ENCODE measurements at regions not wholly inside any gene's neighbourhood (a gene's known extent, or its start where the extent isn't known, plus 50 kb on each side); places are given as distances from the start of the nearest gene placed in this dataset.
"Not testable (repeated sequence)": the region's sequence is repeated elsewhere in the genome, so short reads cannot be mapped to it uniquely, and the experiment has no call there.

DNA sequence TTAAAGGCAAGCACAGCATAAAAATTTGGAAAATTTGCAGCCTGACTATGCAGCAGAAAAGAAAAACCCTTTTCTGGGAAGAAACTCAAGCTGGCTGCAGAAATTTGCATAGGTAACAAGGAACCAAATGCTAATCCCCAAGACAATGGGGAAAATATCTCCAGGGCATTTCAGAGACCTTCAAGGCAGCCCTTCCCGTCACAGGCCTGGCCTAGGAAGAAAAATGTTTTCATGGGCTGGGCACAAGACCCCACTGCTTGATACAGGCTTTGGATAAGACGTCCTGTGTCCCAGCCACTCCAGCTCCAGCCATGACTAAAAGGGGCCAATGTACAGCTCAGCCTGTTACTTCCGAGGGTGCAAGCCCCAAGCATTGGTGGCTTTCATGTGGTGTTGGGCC lies 717.6 kb downstream of the TDRD15 start:
- H3K4me3 ChIP-seq (ENCODE audit: low read depth, low read length): no peak overlapping the region
- ChIA-PET CTCF (no interaction called here), POLR2A (no interaction called here)
- intact Hi-C loops (cut with micrococcal nuclease; ENCODE audit: unreplicated experiment): no loop called here
- no peaks in the 10 kb centered on the region for H3K27me3 ChIP-seq (replicated peaks; ENCODE audit: control insufficient read depth, insufficient read depth, low read length)
- H3K4me1 ChIP-seq: no peaks in the 10 kb centered on the region
- Mint-ChIP-seq H3K4me1 (ENCODE audit: low read depth, unreplicated experiment) (no peaks in the 10 kb centered on the region), H3K27ac (ENCODE audit: unreplicated experiment) (no peak overlapping the region), H3K27me3 (ENCODE audit: insufficient read depth, unreplicated experiment) (no peaks in the 10 kb centered on the region), H3K36me3 (ENCODE audit: insufficient read depth, unreplicated experiment) (no peaks in the 10 kb centered on the region), H3K9me3 (ENCODE audit: unreplicated experiment) (no peaks in the 10 kb centered on the region), H3K4me3 (ENCODE audit: unreplicated experiment) (no peak overlapping the region)
- no TSS peak for BruUV-seq (replicated peaks)
- no peaks in the 10 kb centered on the region for H3K9me3 ChIP-seq
- DNase-seq: no peak
- H3K36me3 ChIP-seq (ENCODE audit: control insufficient read depth, insufficient read depth, low read length): no peaks in the 10 kb centered on the region
- TF ChIP-seq, protein P1, sequence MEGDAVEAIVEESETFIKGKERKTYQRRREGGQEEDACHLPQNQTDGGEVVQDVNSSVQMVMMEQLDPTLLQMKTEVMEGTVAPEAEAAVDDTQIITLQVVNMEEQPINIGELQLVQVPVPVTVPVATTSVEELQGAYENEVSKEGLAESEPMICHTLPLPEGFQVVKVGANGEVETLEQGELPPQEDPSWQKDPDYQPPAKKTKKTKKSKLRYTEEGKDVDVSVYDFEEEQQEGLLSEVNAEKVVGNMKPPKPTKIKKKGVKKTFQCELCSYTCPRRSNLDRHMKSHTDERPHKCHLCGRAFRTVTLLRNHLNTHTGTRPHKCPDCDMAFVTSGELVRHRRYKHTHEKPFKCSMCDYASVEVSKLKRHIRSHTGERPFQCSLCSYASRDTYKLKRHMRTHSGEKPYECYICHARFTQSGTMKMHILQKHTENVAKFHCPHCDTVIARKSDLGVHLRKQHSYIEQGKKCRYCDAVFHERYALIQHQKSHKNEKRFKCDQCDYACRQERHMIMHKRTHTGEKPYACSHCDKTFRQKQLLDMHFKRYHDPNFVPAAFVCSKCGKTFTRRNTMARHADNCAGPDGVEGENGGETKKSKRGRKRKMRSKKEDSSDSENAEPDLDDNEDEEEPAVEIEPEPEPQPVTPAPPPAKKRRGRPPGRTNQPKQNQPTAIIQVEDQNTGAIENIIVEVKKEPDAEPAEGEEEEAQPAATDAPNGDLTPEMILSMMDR (IDR thresholded peaks at IDR 0.05; ENCODE audit: insufficient read depth in 1 of 2, low read depth in 1 of 2, low read length in 1 of 2, severe bottlenecking in 1 of 2, unreplicated experiment in 1 of 2): no peak

DNA sequence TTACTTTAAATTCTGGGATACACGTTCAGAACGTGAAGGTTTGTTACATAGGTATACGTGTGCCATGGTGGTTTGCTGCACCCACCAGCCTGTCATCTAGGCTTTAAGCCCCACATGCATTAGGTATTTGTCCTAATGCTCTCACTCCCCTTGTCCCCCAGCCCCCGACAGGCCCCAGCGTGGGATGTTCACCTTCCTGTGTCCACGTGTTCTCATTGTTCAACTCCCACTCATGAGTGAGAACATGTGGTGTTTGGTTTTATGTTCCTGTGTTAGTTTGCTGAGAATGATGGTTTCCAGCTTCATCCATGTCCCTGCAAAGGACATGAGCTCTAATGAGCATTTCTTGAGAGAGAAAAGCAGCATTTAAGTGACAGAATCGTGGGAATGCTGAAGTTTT lies 726.6 kb downstream of the TDRD15 start:
- H3K4me1 Mint-ChIP-seq (ENCODE audit: low read depth, unreplicated experiment); CTCF ChIA-PET; POLR2A ChIA-PET: not testable (repeated sequence)

DNA sequence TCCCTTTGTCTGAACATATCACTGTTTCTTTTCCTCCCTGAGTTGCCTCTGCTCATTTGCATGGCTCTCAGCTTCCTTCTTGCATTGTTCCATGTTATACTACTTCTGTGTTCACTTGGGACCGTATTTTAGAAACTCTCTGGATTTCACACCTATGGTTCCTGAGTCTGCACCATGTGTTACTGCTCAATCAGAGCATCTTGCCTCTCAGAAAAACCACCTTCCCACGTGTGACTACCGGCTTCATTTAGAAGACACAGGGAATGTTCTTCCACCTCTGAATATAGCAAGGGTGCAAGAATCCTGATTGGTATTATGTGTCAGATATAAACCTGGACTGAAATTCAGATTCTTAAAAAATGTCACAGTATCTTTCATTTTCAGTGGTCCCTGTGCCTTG lies 731.2 kb downstream of the TDRD15 start:
- Histone ChIP-seq H3K4me1 (no peaks in the 10 kb centered on the region), H3K27me3 (replicated peaks; ENCODE audit: control insufficient read depth, insufficient read depth, low read length) (no peaks in the 10 kb centered on the region), H3K9me3 (no peaks in the 10 kb centered on the region), H3K36me3 (ENCODE audit: control insufficient read depth, insufficient read depth, low read length) (no peaks in the 10 kb centered on the region), H3K4me3 (ENCODE audit: low read depth, low read length) (no peak overlapping the region)
- peaks cover 11% of the 10 kb centered on the region for H3K27me3 Mint-ChIP-seq (ENCODE audit: insufficient read depth, unreplicated experiment)
- ChIA-PET CTCF (no interaction called here), POLR2A (no interaction called here)
- H3K9me3 Mint-ChIP-seq (ENCODE audit: unreplicated experiment): no peaks in the 10 kb centered on the region
- H3K27ac Mint-ChIP-seq (ENCODE audit: unreplicated experiment): no peak overlapping the region
- H3K4me1 Mint-ChIP-seq (ENCODE audit: low read depth, unreplicated experiment): no peaks in the 10 kb centered on the region
- BruUV-seq (replicated peaks): no TSS peak
- no peak for DNase-seq
- H3K4me3 Mint-ChIP-seq (ENCODE audit: unreplicated experiment): no peak overlapping the region
- TF ChIP-seq, protein P1 (IDR thresholded peaks at IDR 0.05; ENCODE audit: insufficient read depth in 1 of 2, low read depth in 1 of 2, low read length in 1 of 2, severe bottlenecking in 1 of 2, unreplicated experiment in 1 of 2): no peak
- H3K36me3 Mint-ChIP-seq (ENCODE audit: insufficient read depth, unreplicated experiment): no peaks in the 10 kb centered on the region
- intact Hi-C loops (cut with micrococcal nuclease; ENCODE audit: unreplicated experiment): no loop called here

More for the DNA sequence above, 726.6 kb downstream of the TDRD15 start:
- H3K4me3 Mint-ChIP-seq (ENCODE audit: unreplicated experiment); DNase-seq; H3K27ac Mint-ChIP-seq (ENCODE audit: unreplicated experiment); BruUV-seq (replicated peaks); H3K4me1 ChIP-seq; H3K4me3 ChIP-seq (ENCODE audit: low read depth, low read length); H3K27me3 ChIP-seq (replicated peaks; ENCODE audit: control insufficient read depth, insufficient read depth, low read length); H3K9me3 Mint-ChIP-seq (ENCODE audit: unreplicated experiment); H3K9me3 ChIP-seq; intact Hi-C loops (cut with micrococcal nuclease; ENCODE audit: unreplicated experiment); H3K36me3 Mint-ChIP-seq (ENCODE audit: insufficient read depth, unreplicated experiment); H3K36me3 ChIP-seq (ENCODE audit: control insufficient read depth, insufficient read depth, low read length): not testable (repeated sequence)
- peaks cover 12% of the 10 kb centered on the region for H3K27me3 Mint-ChIP-seq (ENCODE audit: insufficient read depth, unreplicated experiment)

DNA sequence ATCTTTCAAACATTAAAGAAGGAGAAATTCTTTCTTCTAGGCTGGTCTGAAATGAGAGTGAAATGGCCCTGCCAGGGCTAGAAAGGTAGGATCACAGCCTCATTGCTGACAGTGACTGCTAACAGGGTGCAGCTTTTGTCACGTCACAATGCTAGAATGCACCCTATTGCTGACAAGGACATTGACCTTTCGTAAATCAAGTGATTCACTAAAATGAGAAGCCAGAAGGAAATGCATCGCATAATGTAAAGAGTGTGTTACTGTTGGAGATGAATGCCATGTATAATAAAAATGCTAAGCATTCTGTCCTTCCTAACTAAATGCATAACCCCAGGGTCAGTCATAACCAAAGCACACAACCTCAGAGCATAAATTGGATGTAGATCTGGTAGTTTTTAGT lies 732.9 kb downstream of the TDRD15 start:
- intact Hi-C loops (cut with micrococcal nuclease; ENCODE audit: unreplicated experiment): no loop called here
- TF ChIP-seq, protein P1 (IDR thresholded peaks at IDR 0.05; ENCODE audit: insufficient read depth in 1 of 2, low read depth in 1 of 2, low read length in 1 of 2, severe bottlenecking in 1 of 2, unreplicated experiment in 1 of 2): no peak
- no peaks in the 10 kb centered on the region for H3K36me3 Mint-ChIP-seq (ENCODE audit: insufficient read depth, unreplicated experiment)
- H3K27me3 Mint-ChIP-seq (ENCODE audit: insufficient read depth, unreplicated experiment): peaks cover 8% of the 10 kb centered on the region
- ChIA-PET CTCF (no interaction called here), POLR2A (no interaction called here)
- Histone ChIP-seq H3K27me3 (replicated peaks; ENCODE audit: control insufficient read depth, insufficient read depth, low read length) (no peaks in the 10 kb centered on the region), H3K4me3 (ENCODE audit: low read depth, low read length) (no peak overlapping the region), H3K4me1 (no peaks in the 10 kb centered on the region), H3K9me3 (no peaks in the 10 kb centered on the region), H3K36me3 (ENCODE audit: control insufficient read depth, insufficient read depth, low read length) (no peaks in the 10 kb centered on the region)
- H3K4me1 Mint-ChIP-seq (ENCODE audit: low read depth, unreplicated experiment): no peaks in the 10 kb centered on the region
- no peak for DNase-seq
- H3K9me3 Mint-ChIP-seq (ENCODE audit: unreplicated experiment): no peaks in the 10 kb centered on the region
- H3K4me3 Mint-ChIP-seq (ENCODE audit: unreplicated experiment): no peak overlapping the region
- H3K27ac Mint-ChIP-seq (ENCODE audit: unreplicated experiment): no peak overlapping the region
- no TSS peak for BruUV-seq (replicated peaks)

All from Caco-2 (cell line).